C4-2B (cell line): ENCODE measurements at regions not wholly inside any gene's neighbourhood (a gene's known extent, or its start where the extent isn't known, plus 50 kb on each side); places are given as distances from the start of the nearest gene placed in this dataset.

ENCODE experiments used
- H3K27ac ChIP-seq: fragments of 450-650 bp; 2 replicates; pipeline ENCODE4 v1.5.1; 2017
- CTCF ChIP-seq: fragments of 450-650 bp; conservative IDR thresholded peaks from 2 replicates; pipeline ENCODE4 v1.5.1; 2017; ENCODE audit warnings: mild to moderate bottlenecking
- ZFX ChIP-seq: fragments of 450-650 bp; IDR thresholded peaks from 2 replicates; pipeline ENCODE4 v1.6.1; 2017

- TF ChIP-seq ZFX (no peak), CTCF (no peak)
- H3K27ac ChIP-seq, result no peak overlapping the region
Observed at GRCh38 chr20:39117491-39117890, 155.3 kb downstream of the DHX35 start.

GRCh38 chr20:39116020-39116419 is 153.9 kb downstream of the DHX35 start:
- TF ChIP-seq CTCF (no peak), ZFX (no peak)
- H3K27ac ChIP-seq, result no peak overlapping the region

GRCh38 chr20:39112178-39112743 is 150.1 kb downstream of the DHX35 start:
- H3K27ac ChIP-seq, result no peak overlapping the region
- TF ChIP-seq CTCF (peak; percentile 88), ZFX (no peak)

GRCh38 chr20:39111359-39112177 is 149.4 kb downstream of the DHX35 start:
- no peak overlapping the region for H3K27ac ChIP-seq

GRCh38 chr20:39110819-39111136 is 148.6 kb downstream of the DHX35 start:
- H3K27ac ChIP-seq, result no peak overlapping the region
- TF ChIP-seq ZFX (no peak), CTCF (no peak)

More at GRCh38 chr20:39111359-39112177, 149.4 kb downstream of the DHX35 start:
- no peak for TF ChIP-seq CTCF
- no peak for TF ChIP-seq ZFX

- no peak overlapping the region for H3K27ac ChIP-seq
- TF ChIP-seq ZFX, result no peak
- no peak for TF ChIP-seq CTCF
Observed at GRCh38 chr20:39109933-39110818, 148.0 kb downstream of the DHX35 start.

GRCh38 chr20:39108746-39109145 is 146.6 kb downstream of the DHX35 start:
- no peak overlapping the region for H3K27ac ChIP-seq
- TF ChIP-seq ZFX, result no peak
